Medulla oblongata (tissue), 1 donor: ENCODE measurements at regions not wholly inside any gene's neighbourhood (a gene's known extent, or its start where the extent isn't known, plus 50 kb on each side); places are given as distances from the start of the nearest gene placed in this dataset.
A peak's percentile ranks its signal among the peaks of the same experiment; 100 is the strongest.

Experiments
- DNase-seq: peaks from one replicate; pipeline ENCODE4 v3.0.0-alpha.2; 2015; ENCODE audit errors: extremely low spot score

GRCh38 chr11:42482822-42483221, 829.0 kb upstream of the API5 start:
- DNase-seq = no peak

DNA sequence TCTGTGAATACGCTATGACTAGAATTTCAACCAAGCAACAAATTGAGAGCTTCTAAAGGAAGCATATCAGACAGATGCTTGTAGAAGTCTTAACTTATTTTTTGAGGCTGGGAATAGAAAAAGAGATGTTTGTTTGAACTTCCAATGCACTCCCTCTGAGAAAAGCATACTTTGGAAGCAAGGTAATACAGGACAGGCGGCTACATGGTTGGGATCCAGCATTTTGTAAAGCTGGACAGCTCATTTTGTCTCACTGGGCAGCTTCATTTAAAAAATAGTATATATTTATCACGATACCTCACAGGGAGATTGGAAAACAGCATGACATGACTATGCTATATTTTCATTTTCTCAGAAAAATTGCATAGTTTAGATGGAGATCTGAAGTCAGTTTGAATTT, 821.3 kb upstream of the API5 start:
- DNase-seq = no peak

DNA sequence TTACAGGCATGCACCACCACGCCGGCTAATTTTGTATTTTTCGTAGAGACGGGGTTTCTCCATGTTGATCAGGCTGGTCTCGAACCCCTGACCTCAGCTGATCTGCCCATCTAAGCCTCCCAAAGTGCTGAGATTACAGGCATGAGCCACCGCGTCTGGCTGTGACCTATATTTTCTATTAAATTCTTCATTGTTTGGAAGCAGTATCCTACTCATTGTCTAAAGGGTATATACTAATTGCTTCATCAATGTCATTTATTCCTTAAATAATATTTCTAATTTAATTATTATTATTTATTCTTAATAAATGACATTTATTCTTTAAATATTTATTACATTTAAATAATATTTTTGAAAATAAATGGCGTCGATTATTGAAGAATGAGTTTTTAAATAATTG, 817.3 kb upstream of the API5 start:
- DNase-seq = no peak

DNA sequence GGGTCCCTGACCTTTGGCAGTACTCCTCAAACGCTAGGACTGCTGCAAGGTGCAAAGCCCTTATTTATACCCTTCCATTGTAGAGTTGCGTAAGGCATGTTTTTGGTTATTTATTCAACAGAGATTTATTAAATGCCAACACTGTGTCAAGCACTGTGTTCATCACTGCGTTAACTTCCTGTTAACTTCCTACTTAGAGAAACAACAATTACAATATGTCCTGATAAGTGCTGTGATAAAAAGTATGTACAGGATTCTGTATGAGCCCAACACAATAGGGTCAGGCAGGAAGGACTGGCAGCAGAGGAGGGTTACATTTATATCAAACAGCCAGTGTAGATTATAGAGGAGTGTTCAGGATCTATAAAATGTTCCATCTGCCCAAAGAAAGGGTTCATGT, 812.8 kb upstream of the API5 start:
- no peak for DNase-seq

DNA sequence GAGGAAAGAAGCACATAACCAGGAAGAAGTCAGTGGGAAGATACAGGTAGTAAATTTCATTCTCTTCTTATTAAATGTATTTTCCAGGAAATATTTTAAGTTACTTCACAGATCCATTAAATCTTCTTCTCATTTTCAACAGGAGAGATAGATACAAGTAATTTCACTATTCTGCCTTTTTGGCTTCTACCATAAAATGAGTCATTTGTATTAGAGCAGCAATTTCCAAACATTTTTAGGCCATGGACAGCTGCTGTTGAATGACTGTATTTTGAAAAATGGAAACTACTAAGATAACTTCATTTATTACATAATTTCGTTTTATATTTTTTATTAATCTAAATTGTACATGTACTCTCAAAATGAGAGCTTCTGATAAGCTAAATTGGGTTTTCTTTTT, 809.6 kb upstream of the API5 start:
- no peak for DNase-seq

DNA sequence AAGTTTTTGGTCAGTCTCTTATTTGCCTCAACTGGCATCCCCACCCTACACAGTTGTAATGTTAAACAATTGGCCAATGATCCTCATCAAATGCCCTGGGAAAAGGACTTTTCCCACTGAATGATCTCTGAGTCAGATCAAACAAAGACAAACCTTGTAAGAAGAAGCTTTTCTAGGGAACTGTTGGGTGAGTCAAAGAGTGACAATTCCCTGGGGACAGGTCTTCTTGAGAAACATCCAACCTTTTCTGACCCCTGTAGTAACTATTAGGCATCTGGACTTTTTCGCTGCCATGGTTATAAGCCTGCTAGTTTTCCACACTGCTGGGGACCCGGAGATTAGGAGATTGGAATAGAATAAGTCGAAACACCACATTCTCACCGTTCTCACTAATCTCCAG, 789.8 kb upstream of the API5 start:
- no peak for DNase-seq

DNA sequence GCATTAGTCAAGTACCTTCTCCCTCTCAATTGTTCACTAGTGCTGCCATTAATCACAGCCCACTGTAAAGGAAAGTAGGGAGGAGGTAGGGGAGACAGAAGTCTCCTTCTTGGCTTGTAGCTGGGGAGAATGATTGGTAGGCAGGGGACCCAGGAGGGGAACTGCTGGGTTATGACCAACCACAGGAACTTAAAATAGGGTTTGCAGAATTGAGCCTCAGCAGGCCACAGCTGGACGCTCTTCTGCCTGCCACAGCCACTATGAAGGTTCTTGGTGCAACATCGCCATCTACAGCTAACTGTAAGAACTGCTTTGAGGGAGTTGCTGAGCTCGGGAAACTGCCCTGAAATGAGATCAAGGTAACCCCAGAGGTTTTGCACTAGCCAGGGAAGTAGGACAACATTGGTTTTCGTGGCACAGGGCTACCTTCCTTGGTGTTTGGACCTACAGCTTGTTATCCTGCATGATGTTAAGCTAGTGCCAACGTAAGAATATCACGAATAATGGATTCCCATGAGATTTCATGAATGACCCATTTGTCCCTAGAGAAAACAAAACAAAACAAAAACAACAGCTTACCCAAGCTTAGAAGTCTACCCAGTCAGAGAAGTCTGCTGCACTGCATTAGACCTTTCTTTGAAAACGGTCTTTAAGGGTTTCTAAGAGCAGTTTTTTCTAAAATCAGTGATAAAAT, 787.1 kb upstream of the API5 start:
- peak; percentile 91 for DNase-seq

- no peak for DNase-seq
Observed at GRCh38 chr11:42526426-42526825, 785.4 kb upstream of the API5 start.

GRCh38 chr11:42528471-42528870, 783.3 kb upstream of the API5 start:
- no peak for DNase-seq

GRCh38 chr11:42528911-42529310, 782.9 kb upstream of the API5 start:
- DNase-seq = no peak

- DNase-seq = no peak
Observed at GRCh38 chr11:42536611-42537360, 775.0 kb upstream of the API5 start.

- DNase-seq = no peak
Observed at GRCh38 chr11:42542336-42542735, 769.5 kb upstream of the API5 start.

GRCh38 chr11:42543844-42544419, 767.9 kb upstream of the API5 start:
- no peak for DNase-seq

GRCh38 chr11:42544726-42545125, 767.1 kb upstream of the API5 start:
- no peak for DNase-seq

DNA sequence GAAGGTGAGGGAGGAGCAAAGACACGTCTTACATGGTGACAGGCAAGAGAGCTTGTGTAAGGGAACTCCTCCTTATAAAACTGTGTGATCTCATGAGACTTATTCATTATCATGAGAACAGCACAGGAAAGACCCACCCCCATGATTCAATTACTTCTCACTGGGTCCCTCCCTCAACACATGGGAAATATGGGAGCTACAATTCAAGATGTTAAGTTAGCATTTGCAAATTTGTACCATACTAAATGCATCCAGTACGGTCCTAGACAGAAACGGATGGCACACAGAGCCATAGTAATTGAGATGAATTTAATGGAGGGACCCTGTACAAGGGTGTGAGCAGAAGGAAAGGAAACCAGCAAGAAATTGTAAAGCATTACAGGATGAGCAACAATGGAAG, 765.8 kb upstream of the API5 start:
- no peak for DNase-seq

DNA sequence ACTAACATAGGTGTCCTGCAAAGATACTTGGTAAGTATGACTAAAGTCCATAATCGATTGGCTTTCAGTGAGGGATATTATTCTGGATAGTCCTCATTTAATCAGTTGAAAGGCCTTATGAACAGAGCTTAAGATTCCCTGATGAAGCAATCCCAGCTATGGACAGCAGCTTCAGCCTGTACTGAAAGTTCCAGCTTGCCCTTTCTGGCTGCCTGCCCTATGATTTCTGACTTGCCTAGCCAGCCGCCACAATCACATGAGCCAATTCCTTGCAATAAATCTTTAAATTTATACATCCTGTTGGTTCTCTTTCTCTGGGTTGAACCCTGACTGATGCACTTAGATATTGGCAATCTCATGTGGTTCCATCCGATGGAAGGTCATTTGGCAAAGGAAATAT, 759.0 kb upstream of the API5 start:
- DNase-seq = no peak

GRCh38 chr11:42555190-42555589, 756.6 kb upstream of the API5 start:
- DNase-seq = no peak

- DNase-seq = no peak
Observed at GRCh38 chr11:42571131-42571877, 740.5 kb upstream of the API5 start.

GRCh38 chr11:42571878-42572610, 739.8 kb upstream of the API5 start:
- no peak for DNase-seq

DNA sequence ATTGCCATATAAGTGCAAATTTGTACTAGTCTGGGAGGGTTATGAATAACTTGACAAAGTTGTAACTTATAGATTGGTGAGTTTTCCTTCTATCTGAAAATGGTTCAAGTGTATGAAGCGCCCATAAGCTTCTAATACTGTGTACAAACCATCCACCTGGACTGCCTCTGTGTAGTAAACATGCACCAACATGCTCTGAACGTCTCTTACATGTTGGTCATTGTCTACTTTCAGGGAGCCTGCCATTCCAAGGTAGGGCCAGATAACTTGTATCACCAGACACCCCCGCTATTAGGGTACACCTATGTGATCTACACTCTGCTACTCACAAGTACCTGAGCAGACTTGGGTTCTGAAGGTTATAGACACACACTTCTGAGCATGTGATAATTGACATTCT, 735.5 kb upstream of the API5 start:
- DNase-seq = no peak

DNA sequence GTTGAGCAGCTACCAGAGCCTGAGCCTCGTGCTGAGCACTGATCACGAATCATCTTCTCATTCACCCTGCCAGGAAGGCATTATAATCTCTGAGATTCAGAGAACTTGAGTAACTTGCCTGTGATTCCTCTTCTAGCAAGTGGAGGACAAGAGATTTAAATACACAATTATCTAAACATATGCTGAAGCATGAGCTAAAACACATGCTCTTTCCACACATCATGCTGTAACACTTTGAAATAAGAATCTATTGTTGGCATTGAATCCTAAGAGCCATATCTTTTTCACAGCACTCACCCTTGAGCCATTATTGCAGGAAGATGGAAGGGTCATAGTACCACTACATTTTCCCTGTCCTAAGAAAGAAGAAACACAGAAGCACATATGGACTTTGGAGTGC, 722.5 kb upstream of the API5 start:
- DNase-seq = no peak

DNA sequence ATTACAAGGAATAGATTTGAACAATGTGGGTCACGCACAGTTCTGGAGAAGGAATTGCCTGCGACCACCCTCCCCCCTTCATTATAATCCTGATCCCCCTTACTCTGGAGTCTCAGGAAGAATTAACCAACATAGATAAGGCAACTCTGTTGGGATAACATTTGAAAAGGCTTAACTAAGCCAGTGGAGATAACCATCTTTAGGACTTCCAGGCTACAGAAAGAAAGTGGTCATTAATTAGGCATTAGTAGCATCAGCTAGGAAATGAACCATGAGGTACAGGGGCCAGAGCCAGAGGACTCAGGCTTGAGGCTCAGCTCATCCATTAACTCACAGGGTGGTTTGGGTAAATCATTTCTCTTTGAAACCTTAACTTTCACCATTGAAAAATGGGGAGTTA, 720.0 kb upstream of the API5 start:
- DNase-seq = no peak
